ENCODE measurements at regions not wholly inside any gene's neighbourhood (a gene's known extent, or its start where the extent isn't known, plus 50 kb on each side); places are given as distances from the start of the nearest gene placed in this dataset.

GRCh38 chr1:5643360-5644107 is 348.7 kb downstream of the NPHP4 start:
- H3K27me3 ChIP-seq: no peaks in the 10 kb centered on the region
- WGBS, 2 donors: 68 to 78% methylated on average over 13 to 15 of the region's 15 CpGs
- H3K4me3 ChIP-seq: no peak overlapping the region
- DNase-seq (no peak), ATAC-seq (no peak)
- intact Hi-C loops (cut with DNase I): no loop called here
- no peaks in the 10 kb centered on the region for H3K36me3 ChIP-seq (replicated peaks in 1 of 2; ENCODE audit: insufficient read depth in 1 of 2, low read depth in 2 of 2)
- no peaks in the 10 kb centered on the region for H3K9me3 ChIP-seq
- TF ChIP-seq CTCF (IDR thresholded peaks at IDR 0.05) (no peak), POLR2A (IDR thresholded peaks at IDR 0.05) (no peak)
- no peaks in the 10 kb centered on the region for H3K4me1 ChIP-seq
- H3K27ac ChIP-seq: no peak overlapping the region

- TF ChIP-seq CTCF (IDR thresholded peaks at IDR 0.05) (peak in 1 of 7 experiments; percentile 15), POLR2A (IDR thresholded peaks at IDR 0.05) (no peak)
- no peak for DNase-seq
- no peaks in the 10 kb centered on the region for H3K27me3 ChIP-seq
- H3K4me3 ChIP-seq: no peak overlapping the region
- WGBS, 2 donors: 42 to 52% methylated on average over 5 to 6 of the region's 6 CpGs
- intact Hi-C loops (cut with DNase I): no loop called here
- no peaks in the 10 kb centered on the region for H3K4me1 ChIP-seq
- no peak for ATAC-seq
- H3K9me3 ChIP-seq: no peaks in the 10 kb centered on the region
- H3K27ac ChIP-seq: no peak overlapping the region
- H3K36me3 ChIP-seq (replicated peaks in 1 of 2; ENCODE audit: insufficient read depth in 1 of 2, low read depth in 2 of 2): no peaks in the 10 kb centered on the region
Measured at GRCh38 chr1:5640845-5641244, 351.4 kb downstream of the NPHP4 start.

- Histone ChIP-seq H3K4me3 (no peak overlapping the region), H3K27me3 (no peaks in the 10 kb centered on the region), H3K9me3 (no peaks in the 10 kb centered on the region), H3K27ac (no peak overlapping the region), H3K4me1 (no peaks in the 10 kb centered on the region), H3K36me3 (replicated peaks in 1 of 2; ENCODE audit: insufficient read depth in 1 of 2, low read depth in 2 of 2) (no peaks in the 10 kb centered on the region)
- 43 to 61% methylated on average over 3 to 5 of the region's 5 CpGs for WGBS, 2 donors
- intact Hi-C loops (cut with DNase I): no loop called here
- no peak for TF ChIP-seq POLR2A (IDR thresholded peaks at IDR 0.05)
- no peak for TF ChIP-seq CTCF (IDR thresholded peaks at IDR 0.05)
- DNase-seq: no peak
- ATAC-seq: no peak
Measured at GRCh38 chr1:5639106-5639722, 353.0 kb downstream of the NPHP4 start.

GRCh38 chr1:5638582-5638981 is 353.6 kb downstream of the NPHP4 start:
- intact Hi-C loops (cut with DNase I): no loop called here
- Histone ChIP-seq H3K27ac (no peak overlapping the region), H3K9me3 (no peaks in the 10 kb centered on the region), H3K36me3 (replicated peaks in 1 of 2; ENCODE audit: insufficient read depth in 1 of 2, low read depth in 2 of 2) (no peaks in the 10 kb centered on the region), H3K4me1 (no peaks in the 10 kb centered on the region), H3K4me3 (no peak overlapping the region), H3K27me3 (no peaks in the 10 kb centered on the region)
- DNase-seq: no peak
- TF ChIP-seq CTCF (IDR thresholded peaks at IDR 0.05) (no peak), POLR2A (IDR thresholded peaks at IDR 0.05) (no peak)
- 59 to 62% methylated on average over 3 of the region's 3 CpGs for WGBS, 2 donors
- no peak for ATAC-seq

- WGBS, 2 donors: 62 to 63% methylated on average over 2 of the region's 2 CpGs
- peak in 3 of 4 donors; percentile 18 to 45 (median 32) for DNase-seq
Measured at GRCh38 chr1:5637171-5637570, 355.1 kb downstream of the NPHP4 start.

More at GRCh38 chr1:5637171-5637570, 355.1 kb downstream of the NPHP4 start:
- no peak overlapping the region for H3K27ac ChIP-seq
- H3K4me3 ChIP-seq: no peak overlapping the region
- H3K9me3 ChIP-seq: no peaks in the 10 kb centered on the region
- H3K4me1 ChIP-seq: no peaks in the 10 kb centered on the region
- no peaks in the 10 kb centered on the region for H3K27me3 ChIP-seq
- intact Hi-C loops (cut with DNase I): no loop called here
- no peaks in the 10 kb centered on the region for H3K36me3 ChIP-seq (replicated peaks in 1 of 2; ENCODE audit: insufficient read depth in 1 of 2, low read depth in 2 of 2)
- TF ChIP-seq CTCF (IDR thresholded peaks at IDR 0.05) (peak in 6 of 7 experiments; percentile 5 to 45 (median 34)), POLR2A (IDR thresholded peaks at IDR 0.05) (no peak)
- no peak for ATAC-seq

All from body of pancreas (tissue), 4 donors.